ENCODE measurements at regions not wholly inside any gene's neighbourhood (a gene's known extent, or its start where the extent isn't known, plus 50 kb on each side); places are given as distances from the start of the nearest gene placed in this dataset.

- no peak overlapping the region for H3K9ac ChIP-seq (ENCODE audit: low read depth, low read length)
- no peaks in the 10 kb centered on the region for H3K4me1 ChIP-seq (ENCODE audit: control insufficient read depth, insufficient read depth, low read length)
- H3K27ac ChIP-seq (ENCODE audit: low read depth, low read length) = no peak overlapping the region
- no peaks in the 10 kb centered on the region for H3K27me3 ChIP-seq (ENCODE audit: control insufficient read depth, insufficient read depth, low read length)
- no peaks in the 10 kb centered on the region for H3K9me3 ChIP-seq (ENCODE audit: control insufficient read depth, insufficient read depth, low read length)
- H3K4me3 ChIP-seq (ENCODE audit: low read depth, low read length) = no peak overlapping the region
- no peaks in the 10 kb centered on the region for H3K36me3 ChIP-seq (ENCODE audit: control insufficient read depth, insufficient read depth, low read length)
Observed at GRCh38 chr13:70407486-70407885, 299.2 kb upstream of the KLHL1 start.

GRCh38 chr13:70405266-70405665 lies 297.0 kb upstream of the KLHL1 start:
- no peak overlapping the region for H3K27ac ChIP-seq (ENCODE audit: low read depth, low read length)
- H3K36me3 ChIP-seq (ENCODE audit: control insufficient read depth, insufficient read depth, low read length) = no peaks in the 10 kb centered on the region
- no peaks in the 10 kb centered on the region for H3K27me3 ChIP-seq (ENCODE audit: control insufficient read depth, insufficient read depth, low read length)
- H3K9me3 ChIP-seq (ENCODE audit: control insufficient read depth, insufficient read depth, low read length) = no peaks in the 10 kb centered on the region
- H3K4me1 ChIP-seq (ENCODE audit: control insufficient read depth, insufficient read depth, low read length) = no peaks in the 10 kb centered on the region
- H3K9ac ChIP-seq (ENCODE audit: low read depth, low read length) = no peak overlapping the region
- H3K4me3 ChIP-seq (ENCODE audit: low read depth, low read length) = no peak overlapping the region

GRCh38 chr13:70394031-70394548 lies 285.8 kb upstream of the KLHL1 start:
- peaks cover 46% of the 10 kb centered on the region for H3K4me1 ChIP-seq (ENCODE audit: control insufficient read depth, insufficient read depth, low read length)
- H3K4me3 ChIP-seq (ENCODE audit: low read depth, low read length) = peak overlapping the region; percentile 29; the same call in 1 of the 2 replicates
- H3K27ac ChIP-seq (ENCODE audit: low read depth, low read length) = peak overlapping the region; percentile 83

GRCh38 chr13:70391678-70392077 lies 283.4 kb upstream of the KLHL1 start:
- Histone ChIP-seq H3K4me3 (ENCODE audit: low read depth, low read length) (no peak overlapping the region), H3K4me1 (ENCODE audit: control insufficient read depth, insufficient read depth, low read length) (peaks cover 46% of the 10 kb centered on the region)

More at GRCh38 chr13:70394031-70394548, 285.8 kb upstream of the KLHL1 start:
- H3K36me3 ChIP-seq (ENCODE audit: control insufficient read depth, insufficient read depth, low read length) = no peaks in the 10 kb centered on the region
- H3K27me3 ChIP-seq (ENCODE audit: control insufficient read depth, insufficient read depth, low read length) = peaks cover 16% of the 10 kb centered on the region
- H3K9me3 ChIP-seq (ENCODE audit: control insufficient read depth, insufficient read depth, low read length) = no peaks in the 10 kb centered on the region
- no peak overlapping the region for H3K9ac ChIP-seq (ENCODE audit: low read depth, low read length)

GRCh38 chr13:70390968-70391367 lies 282.7 kb upstream of the KLHL1 start:
- Histone ChIP-seq H3K27ac (ENCODE audit: low read depth, low read length) (no peak overlapping the region), H3K4me1 (ENCODE audit: control insufficient read depth, insufficient read depth, low read length) (peaks cover 46% of the 10 kb centered on the region), H3K36me3 (ENCODE audit: control insufficient read depth, insufficient read depth, low read length) (no peaks in the 10 kb centered on the region), H3K4me3 (ENCODE audit: low read depth, low read length) (no peak overlapping the region), H3K9ac (ENCODE audit: low read depth, low read length) (no peak overlapping the region), H3K9me3 (ENCODE audit: control insufficient read depth, insufficient read depth, low read length) (no peaks in the 10 kb centered on the region), H3K27me3 (ENCODE audit: control insufficient read depth, insufficient read depth, low read length) (peaks cover 16% of the 10 kb centered on the region)

More at GRCh38 chr13:70391678-70392077, 283.4 kb upstream of the KLHL1 start:
- peak overlapping the region; percentile 12 for H3K27ac ChIP-seq (ENCODE audit: low read depth, low read length)
- H3K36me3 ChIP-seq (ENCODE audit: control insufficient read depth, insufficient read depth, low read length) = no peaks in the 10 kb centered on the region
- peaks cover 16% of the 10 kb centered on the region for H3K27me3 ChIP-seq (ENCODE audit: control insufficient read depth, insufficient read depth, low read length)
- no peak overlapping the region for H3K9ac ChIP-seq (ENCODE audit: low read depth, low read length)
- no peaks in the 10 kb centered on the region for H3K9me3 ChIP-seq (ENCODE audit: control insufficient read depth, insufficient read depth, low read length)

GRCh38 chr13:70390064-70390463 lies 281.8 kb upstream of the KLHL1 start:
- Histone ChIP-seq H3K4me1 (ENCODE audit: control insufficient read depth, insufficient read depth, low read length) (peaks cover 45% of the 10 kb centered on the region), H3K36me3 (ENCODE audit: control insufficient read depth, insufficient read depth, low read length) (no peaks in the 10 kb centered on the region), H3K27me3 (ENCODE audit: control insufficient read depth, insufficient read depth, low read length) (peaks cover 16% of the 10 kb centered on the region), H3K9me3 (ENCODE audit: control insufficient read depth, insufficient read depth, low read length) (no peaks in the 10 kb centered on the region), H3K4me3 (ENCODE audit: low read depth, low read length) (no peak overlapping the region), H3K9ac (ENCODE audit: low read depth, low read length) (no peak overlapping the region), H3K27ac (ENCODE audit: low read depth, low read length) (no peak overlapping the region)

- Histone ChIP-seq H3K9ac (ENCODE audit: low read depth, low read length) (no peak overlapping the region), H3K27me3 (ENCODE audit: control insufficient read depth, insufficient read depth, low read length) (peaks cover 16% of the 10 kb centered on the region), H3K4me1 (ENCODE audit: control insufficient read depth, insufficient read depth, low read length) (peaks cover 34% of the 10 kb centered on the region), H3K27ac (ENCODE audit: low read depth, low read length) (no peak overlapping the region), H3K36me3 (ENCODE audit: control insufficient read depth, insufficient read depth, low read length) (no peaks in the 10 kb centered on the region), H3K9me3 (ENCODE audit: control insufficient read depth, insufficient read depth, low read length) (no peaks in the 10 kb centered on the region), H3K4me3 (ENCODE audit: low read depth, low read length) (no peak overlapping the region)
Observed at GRCh38 chr13:70388935-70389334, 280.7 kb upstream of the KLHL1 start.

GRCh38 chr13:70386919-70387318 lies 278.7 kb upstream of the KLHL1 start:
- no peak overlapping the region for H3K27ac ChIP-seq (ENCODE audit: low read depth, low read length)
- no peaks in the 10 kb centered on the region for H3K36me3 ChIP-seq (ENCODE audit: control insufficient read depth, insufficient read depth, low read length)
- H3K9me3 ChIP-seq (ENCODE audit: control insufficient read depth, insufficient read depth, low read length) = no peaks in the 10 kb centered on the region
- no peak overlapping the region for H3K4me3 ChIP-seq (ENCODE audit: low read depth, low read length)
- H3K9ac ChIP-seq (ENCODE audit: low read depth, low read length) = no peak overlapping the region
- H3K27me3 ChIP-seq (ENCODE audit: control insufficient read depth, insufficient read depth, low read length) = peaks cover 9% of the 10 kb centered on the region; the same call in 1 of the 2 replicates
- H3K4me1 ChIP-seq (ENCODE audit: control insufficient read depth, insufficient read depth, low read length) = peaks cover 14% of the 10 kb centered on the region

- Histone ChIP-seq H3K27me3 (ENCODE audit: control insufficient read depth, insufficient read depth, low read length) (0 out of 2 replicates have a peak, but pooled peaks cover 3% of the 10 kb centered on the region), H3K4me1 (ENCODE audit: control insufficient read depth, insufficient read depth, low read length) (peaks cover 3% of the 10 kb centered on the region; the same call in 1 of the 2 replicates), H3K9ac (ENCODE audit: low read depth, low read length) (no peak overlapping the region), H3K4me3 (ENCODE audit: low read depth, low read length) (no peak overlapping the region), H3K9me3 (ENCODE audit: control insufficient read depth, insufficient read depth, low read length) (no peaks in the 10 kb centered on the region), H3K36me3 (ENCODE audit: control insufficient read depth, insufficient read depth, low read length) (no peaks in the 10 kb centered on the region), H3K27ac (ENCODE audit: low read depth, low read length) (no peak overlapping the region)
Observed at GRCh38 chr13:70385852-70386251, 277.6 kb upstream of the KLHL1 start.

- no peak overlapping the region for H3K9ac ChIP-seq (ENCODE audit: low read depth, low read length)
- H3K27ac ChIP-seq (ENCODE audit: low read depth, low read length) = no peak overlapping the region
- H3K27me3 ChIP-seq (ENCODE audit: control insufficient read depth, insufficient read depth, low read length) = no peaks in the 10 kb centered on the region
- no peaks in the 10 kb centered on the region for H3K9me3 ChIP-seq (ENCODE audit: control insufficient read depth, insufficient read depth, low read length)
- H3K4me3 ChIP-seq (ENCODE audit: low read depth, low read length) = no peak overlapping the region
- H3K36me3 ChIP-seq (ENCODE audit: control insufficient read depth, insufficient read depth, low read length) = no peaks in the 10 kb centered on the region
- H3K4me1 ChIP-seq (ENCODE audit: control insufficient read depth, insufficient read depth, low read length) = no peaks in the 10 kb centered on the region
Observed at GRCh38 chr13:70384156-70384555, 275.9 kb upstream of the KLHL1 start.

GRCh38 chr13:70380809-70381208 lies 272.6 kb upstream of the KLHL1 start:
- Histone ChIP-seq H3K4me3 (ENCODE audit: low read depth, low read length) (no peak overlapping the region), H3K27ac (ENCODE audit: low read depth, low read length) (no peak overlapping the region), H3K27me3 (ENCODE audit: control insufficient read depth, insufficient read depth, low read length) (no peaks in the 10 kb centered on the region), H3K9ac (ENCODE audit: low read depth, low read length) (no peak overlapping the region), H3K9me3 (ENCODE audit: control insufficient read depth, insufficient read depth, low read length) (no peaks in the 10 kb centered on the region), H3K36me3 (ENCODE audit: control insufficient read depth, insufficient read depth, low read length) (no peaks in the 10 kb centered on the region), H3K4me1 (ENCODE audit: control insufficient read depth, insufficient read depth, low read length) (no peaks in the 10 kb centered on the region)
